ENCODE measurements at regions not wholly inside any gene's neighbourhood (a gene's known extent, or its start where the extent isn't known, plus 50 kb on each side); places are given as distances from the start of the nearest gene placed in this dataset.

DNA sequence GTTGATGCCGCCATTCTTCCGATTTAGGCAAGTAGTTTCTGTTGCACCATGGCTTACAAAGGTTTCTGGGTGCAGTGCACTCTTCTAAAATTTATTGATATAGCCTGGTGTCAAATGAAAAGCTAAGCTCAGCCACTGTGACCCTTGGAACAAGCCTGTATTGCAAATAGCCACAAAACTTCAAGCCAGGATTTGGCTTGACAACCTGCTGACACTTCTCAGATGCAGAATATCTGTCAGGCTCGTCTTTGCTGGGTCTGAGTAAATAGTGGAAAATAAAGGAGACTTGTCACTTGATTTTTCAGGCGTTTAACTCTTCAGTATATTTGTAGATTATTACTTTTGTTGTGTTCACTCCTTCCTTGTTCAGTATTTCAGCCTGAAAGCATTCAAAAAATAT, 871.8 kb downstream of the OTOL1 start:
- H3K36me3 Mint-ChIP-seq (ENCODE audit: low read depth) = no peaks in the 10 kb centered on the region
- TF ChIP-seq, protein P1, sequence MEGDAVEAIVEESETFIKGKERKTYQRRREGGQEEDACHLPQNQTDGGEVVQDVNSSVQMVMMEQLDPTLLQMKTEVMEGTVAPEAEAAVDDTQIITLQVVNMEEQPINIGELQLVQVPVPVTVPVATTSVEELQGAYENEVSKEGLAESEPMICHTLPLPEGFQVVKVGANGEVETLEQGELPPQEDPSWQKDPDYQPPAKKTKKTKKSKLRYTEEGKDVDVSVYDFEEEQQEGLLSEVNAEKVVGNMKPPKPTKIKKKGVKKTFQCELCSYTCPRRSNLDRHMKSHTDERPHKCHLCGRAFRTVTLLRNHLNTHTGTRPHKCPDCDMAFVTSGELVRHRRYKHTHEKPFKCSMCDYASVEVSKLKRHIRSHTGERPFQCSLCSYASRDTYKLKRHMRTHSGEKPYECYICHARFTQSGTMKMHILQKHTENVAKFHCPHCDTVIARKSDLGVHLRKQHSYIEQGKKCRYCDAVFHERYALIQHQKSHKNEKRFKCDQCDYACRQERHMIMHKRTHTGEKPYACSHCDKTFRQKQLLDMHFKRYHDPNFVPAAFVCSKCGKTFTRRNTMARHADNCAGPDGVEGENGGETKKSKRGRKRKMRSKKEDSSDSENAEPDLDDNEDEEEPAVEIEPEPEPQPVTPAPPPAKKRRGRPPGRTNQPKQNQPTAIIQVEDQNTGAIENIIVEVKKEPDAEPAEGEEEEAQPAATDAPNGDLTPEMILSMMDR (IDR thresholded peaks at IDR 0.05) = no peak
- no peak overlapping the region for H3K4me3 ChIP-seq (ENCODE audit: low read length)
- H3K27ac ChIP-seq (ENCODE audit: low read depth in 1 of 2, low read length in 2 of 2) = no peak overlapping the region
- POLR2A ChIA-PET = no interaction called here
- no peak for DNase-seq
- no peaks in the 10 kb centered on the region for H3K9me3 Mint-ChIP-seq
- H3K4me1 Mint-ChIP-seq (ENCODE audit: low read depth) = no peaks in the 10 kb centered on the region
- H3K27ac Mint-ChIP-seq = no peak overlapping the region
- intact Hi-C loops (cut with DNase I, micrococcal nuclease) = no loop called here
- H3K27me3 ChIP-seq (ENCODE audit: control insufficient read depth in 1 of 2, insufficient read depth in 2 of 2, low read length in 2 of 2) = no peaks in the 10 kb centered on the region
- no peaks in the 10 kb centered on the region for H3K4me1 ChIP-seq (ENCODE audit: insufficient read depth, low read length)
- H3K27me3 Mint-ChIP-seq = no peaks in the 10 kb centered on the region
- ATAC-seq (ENCODE audit: poor library complexity) = no peak
- H3K4me3 Mint-ChIP-seq = no peak overlapping the region
- CTCF ChIA-PET = no interaction called here
- no peaks in the 10 kb centered on the region for H3K36me3 ChIP-seq (ENCODE audit: insufficient read depth, low read length)
- no peaks in the 10 kb centered on the region for H3K9me3 ChIP-seq (ENCODE audit: control insufficient read depth in 1 of 2, insufficient read depth in 1 of 2, low read length in 2 of 2)

- no peaks in the 10 kb centered on the region for H3K36me3 Mint-ChIP-seq (ENCODE audit: low read depth)
- ATAC-seq (ENCODE audit: poor library complexity) (no peak), DNase-seq (no peak)
- no peaks in the 10 kb centered on the region for H3K27me3 ChIP-seq (ENCODE audit: control insufficient read depth in 1 of 2, insufficient read depth in 2 of 2, low read length in 2 of 2)
- no peaks in the 10 kb centered on the region for H3K36me3 ChIP-seq (ENCODE audit: insufficient read depth, low read length)
- H3K4me3 ChIP-seq (ENCODE audit: low read length) = no peak overlapping the region
- CTCF ChIA-PET = no interaction called here
- H3K4me3 Mint-ChIP-seq = no peak overlapping the region
- no peak overlapping the region for H3K27ac ChIP-seq (ENCODE audit: low read depth in 1 of 2, low read length in 2 of 2)
- no peaks in the 10 kb centered on the region for H3K9me3 Mint-ChIP-seq
- no peaks in the 10 kb centered on the region for H3K4me1 ChIP-seq (ENCODE audit: insufficient read depth, low read length)
- H3K27ac Mint-ChIP-seq = no peak overlapping the region
- no peaks in the 10 kb centered on the region for H3K27me3 Mint-ChIP-seq
- TF ChIP-seq, protein P1 (IDR thresholded peaks at IDR 0.05) = no peak
- H3K4me1 Mint-ChIP-seq (ENCODE audit: low read depth) = no peaks in the 10 kb centered on the region
- POLR2A ChIA-PET = no interaction called here
- intact Hi-C loops (cut with DNase I, micrococcal nuclease) = no loop called here
- H3K9me3 ChIP-seq (ENCODE audit: control insufficient read depth in 1 of 2, insufficient read depth in 1 of 2, low read length in 2 of 2) = no peaks in the 10 kb centered on the region
These were observed 872.7 kb downstream of the OTOL1 start for GRCh38 chr3:162369306-162369705.

DNA sequence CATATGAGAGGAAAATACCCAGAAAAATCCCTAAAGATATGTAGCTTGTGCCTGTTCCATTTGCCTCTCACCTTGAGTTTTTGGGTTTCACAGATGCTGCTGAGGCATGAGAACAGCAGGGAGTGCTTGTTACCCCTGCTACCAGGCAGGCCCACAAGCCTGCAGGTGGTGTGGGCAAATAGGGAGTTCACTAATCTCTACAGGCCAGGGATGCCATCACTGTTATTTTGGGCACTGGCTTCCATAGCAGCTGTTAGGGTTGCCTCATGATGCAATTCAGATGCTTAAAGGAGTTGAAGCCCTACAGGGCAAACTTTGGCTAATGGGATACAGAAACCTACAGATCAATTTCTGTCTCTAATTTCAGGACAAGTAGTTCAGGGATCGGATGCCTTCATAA, 873.5 kb downstream of the OTOL1 start:
- Histone ChIP-seq H3K27ac (ENCODE audit: low read depth in 1 of 2, low read length in 2 of 2) (no peak overlapping the region), H3K4me3 (ENCODE audit: low read length) (no peak overlapping the region), H3K4me1 (ENCODE audit: insufficient read depth, low read length) (no peaks in the 10 kb centered on the region), H3K9me3 (ENCODE audit: control insufficient read depth in 1 of 2, insufficient read depth in 1 of 2, low read length in 2 of 2) (no peaks in the 10 kb centered on the region), H3K27me3 (ENCODE audit: control insufficient read depth in 1 of 2, insufficient read depth in 2 of 2, low read length in 2 of 2) (no peaks in the 10 kb centered on the region), H3K36me3 (ENCODE audit: insufficient read depth, low read length) (no peaks in the 10 kb centered on the region)
- Mint-ChIP-seq H3K4me1 (ENCODE audit: low read depth) (no peaks in the 10 kb centered on the region), H3K27ac (no peak overlapping the region), H3K9me3 (no peaks in the 10 kb centered on the region), H3K4me3 (no peak overlapping the region), H3K27me3 (no peaks in the 10 kb centered on the region), H3K36me3 (ENCODE audit: low read depth) (no peaks in the 10 kb centered on the region)
- ChIA-PET POLR2A (no interaction called here), CTCF (no interaction called here)
- intact Hi-C loops (cut with DNase I, micrococcal nuclease) = no loop called here
- DNase-seq = no peak
- TF ChIP-seq, protein P1 (IDR thresholded peaks at IDR 0.05) = no peak
- ATAC-seq (ENCODE audit: poor library complexity) = no peak

Measured in CD4-positive, alpha-beta T cell (primary cell).